ENCODE measurements at regions not wholly inside any gene's neighbourhood (a gene's known extent, or its start where the extent isn't known, plus 50 kb on each side); places are given as distances from the start of the nearest gene placed in this dataset.

GRCh38 chr15:62846131-62846804 lies 196.3 kb upstream of the TPM1 start:
- H3K9me3 Mint-ChIP-seq (ENCODE audit: low read depth, unreplicated experiment) = no peaks in the 10 kb centered on the region
- CTCF ChIA-PET = interaction anchor here (0.9 to 1.0 kb wide), 4 partner anchors 26 to 202 kb away, joined by 3 to 5 read pairs (median 3); no protein-coding TSS in a partner anchor
- no peak overlapping the region for H3K4me3 Mint-ChIP-seq (ENCODE audit: low read depth, unreplicated experiment)
- DNase-seq = no peak
- BruUV-seq (replicated peaks) = no TSS peak
- H3K36me3 Mint-ChIP-seq (ENCODE audit: insufficient read depth, unreplicated experiment) = peaks cover 17% of the 10 kb centered on the region
- H3K4me1 Mint-ChIP-seq (ENCODE audit: low read depth, unreplicated experiment) = peaks cover 87% of the 10 kb centered on the region
- TF ChIP-seq CTCF (IDR thresholded peaks at IDR 0.05; ENCODE audit: unreplicated experiment) = no peak
- no peak overlapping the region for H3K27ac Mint-ChIP-seq (ENCODE audit: unreplicated experiment)
- no peaks in the 10 kb centered on the region for H3K27me3 Mint-ChIP-seq (ENCODE audit: unreplicated experiment)
- intact Hi-C loops (cut with micrococcal nuclease; ENCODE audit: unreplicated experiment) = loop anchor here (5.0 kb wide), 1 partner anchor 246 kb away; no protein-coding TSS in a partner anchor

GRCh38 chr15:62846805-62847495 lies 195.6 kb upstream of the TPM1 start:
- Mint-ChIP-seq H3K27ac (ENCODE audit: unreplicated experiment) (no peak overlapping the region), H3K4me1 (ENCODE audit: low read depth, unreplicated experiment) (peaks cover 83% of the 10 kb centered on the region)
- CTCF ChIA-PET = interaction anchor here (0.9 to 2.2 kb wide), 5 partner anchors 27 to 201 kb away, joined by 3 to 16 read pairs (median 5); no protein-coding TSS in a partner anchor

GRCh38 chr15:62847900-62848489 lies 194.6 kb upstream of the TPM1 start:
- Mint-ChIP-seq H3K9me3 (ENCODE audit: low read depth, unreplicated experiment) (no peaks in the 10 kb centered on the region), H3K27me3 (ENCODE audit: unreplicated experiment) (no peaks in the 10 kb centered on the region), H3K27ac (ENCODE audit: unreplicated experiment) (peak overlapping the region; percentile 76), H3K36me3 (ENCODE audit: insufficient read depth, unreplicated experiment) (peaks cover 17% of the 10 kb centered on the region), H3K4me1 (ENCODE audit: low read depth, unreplicated experiment) (peaks cover 85% of the 10 kb centered on the region), H3K4me3 (ENCODE audit: low read depth, unreplicated experiment) (no peak overlapping the region)
- intact Hi-C loops (cut with micrococcal nuclease; ENCODE audit: unreplicated experiment) = loop anchor here (5.0 kb wide), 1 partner anchor 244 kb away; no protein-coding TSS in a partner anchor
- BruUV-seq (replicated peaks) = no TSS peak
- peak; percentile 85 for DNase-seq
- peak; percentile 69 for TF ChIP-seq CTCF (IDR thresholded peaks at IDR 0.05; ENCODE audit: unreplicated experiment)
- CTCF ChIA-PET = interaction anchor here (0.7 to 2.2 kb wide), 7 partner anchors 48 to 199 kb away, joined by 3 to 16 read pairs (median 5); no protein-coding TSS in a partner anchor

More at GRCh38 chr15:62846805-62847495, 195.6 kb upstream of the TPM1 start:
- H3K4me3 Mint-ChIP-seq (ENCODE audit: low read depth, unreplicated experiment) = no peak overlapping the region
- no peak for TF ChIP-seq CTCF (IDR thresholded peaks at IDR 0.05; ENCODE audit: unreplicated experiment)
- intact Hi-C loops (cut with micrococcal nuclease; ENCODE audit: unreplicated experiment) = loop anchor here (5.0 kb wide), 1 partner anchor 245 kb away; no protein-coding TSS in a partner anchor
- H3K9me3 Mint-ChIP-seq (ENCODE audit: low read depth, unreplicated experiment) = no peaks in the 10 kb centered on the region
- H3K36me3 Mint-ChIP-seq (ENCODE audit: insufficient read depth, unreplicated experiment) = peaks cover 17% of the 10 kb centered on the region
- no TSS peak for BruUV-seq (replicated peaks)
- no peak for DNase-seq
- no peaks in the 10 kb centered on the region for H3K27me3 Mint-ChIP-seq (ENCODE audit: unreplicated experiment)

GRCh38 chr15:62848632-62849050 lies 193.9 kb upstream of the TPM1 start:
- no peak for TF ChIP-seq CTCF (IDR thresholded peaks at IDR 0.05; ENCODE audit: unreplicated experiment)
- intact Hi-C loops (cut with micrococcal nuclease; ENCODE audit: unreplicated experiment) = loop anchor here (5.0 kb wide), 1 partner anchor 244 kb away; no protein-coding TSS in a partner anchor
- H3K27me3 Mint-ChIP-seq (ENCODE audit: unreplicated experiment) = no peaks in the 10 kb centered on the region
- CTCF ChIA-PET = interaction anchor here (1.0 to 2.2 kb wide), 7 partner anchors 47 to 198 kb away, joined by 3 to 16 read pairs (median 5); partner anchors contain the start of gene TPM1
- no peaks in the 10 kb centered on the region for H3K9me3 Mint-ChIP-seq (ENCODE audit: low read depth, unreplicated experiment)
- no peak overlapping the region for H3K4me3 Mint-ChIP-seq (ENCODE audit: low read depth, unreplicated experiment)
- DNase-seq = no peak
- H3K4me1 Mint-ChIP-seq (ENCODE audit: low read depth, unreplicated experiment) = peaks cover 92% of the 10 kb centered on the region
- H3K27ac Mint-ChIP-seq (ENCODE audit: unreplicated experiment) = peak overlapping the region; percentile 76
- BruUV-seq (replicated peaks) = no TSS peak
- peaks cover 17% of the 10 kb centered on the region for H3K36me3 Mint-ChIP-seq (ENCODE audit: insufficient read depth, unreplicated experiment)

Data from Calu3 (cell line).